BLaER1 (cell line): ENCODE measurements at regions not wholly inside any gene's neighbourhood (a gene's known extent, or its start where the extent isn't known, plus 50 kb on each side); places are given as distances from the start of the nearest gene placed in this dataset.
A peak's percentile ranks its signal among the peaks of the same experiment; 100 is the strongest.

Source experiments
- H3K27ac ChIP-seq: shearing (Covaris generic); formaldehyde crosslinking; 2 replicates; pipeline ENCODE4 v1.8.1; 2022
- H3K27me3 ChIP-seq: shearing (Covaris generic); formaldehyde crosslinking; 2 replicates; pipeline ENCODE4 v1.8.1; 2022
- H3K36me3 ChIP-seq: shearing (Covaris generic); formaldehyde crosslinking; 2 replicates; pipeline ENCODE4 v1.8.1; 2022
- H3K4me1 ChIP-seq: shearing (Covaris generic); formaldehyde crosslinking; 2 replicates; pipeline ENCODE4 v1.8.1; 2022
- H3K4me2 ChIP-seq: shearing (Covaris generic); formaldehyde crosslinking; 2 replicates; pipeline ENCODE4 v1.8.1; 2022
- H3K4me3 ChIP-seq: shearing (Covaris generic); formaldehyde crosslinking; 2 replicates; pipeline ENCODE4 v1.8.1; 2022
- H3K9ac ChIP-seq: shearing (Covaris generic); formaldehyde crosslinking; 2 replicates; pipeline ENCODE4 v1.8.1; 2022
- H3K9me3 ChIP-seq: shearing (Covaris generic); formaldehyde crosslinking; 2 replicates; pipeline ENCODE4 v1.8.1; 2022
- H4K20me1 ChIP-seq: shearing (Covaris generic); formaldehyde crosslinking; 2 replicates; pipeline ENCODE4 v1.8.1; 2022
- Cebpa-rat ChIP-seq: shearing (Covaris generic); IDR thresholded peaks from 2 replicates; pipeline ENCODE4 v1.8.1; 2022

DNA sequence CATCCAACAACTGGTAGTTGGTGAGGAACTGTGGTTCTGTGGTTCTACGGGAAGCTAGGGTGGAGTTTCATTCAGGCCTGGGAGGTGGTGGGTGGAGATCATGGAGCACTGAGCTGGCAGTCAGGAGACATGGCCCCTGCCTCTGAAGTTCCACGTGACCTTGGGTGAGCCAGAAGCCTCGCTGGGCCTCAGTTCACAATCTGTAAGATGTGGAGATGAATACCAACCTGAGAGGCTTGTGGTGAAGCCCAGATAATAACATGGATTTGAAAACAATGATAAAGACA lies 177.9 kb downstream of the MACROH2A1 start:
- H3K27me3 ChIP-seq = no peaks in the 10 kb centered on the region
- no peaks in the 10 kb centered on the region for H4K20me1 ChIP-seq
- 0 out of 2 replicates have a peak overlapping the region, but pooled peaks have one; percentile 5 for H3K27ac ChIP-seq
- no peak overlapping the region for H3K9ac ChIP-seq
- TF ChIP-seq Cebpa-rat = no peak
- H3K4me2 ChIP-seq = peak overlapping the region; percentile 42
- peaks cover 59% of the 10 kb centered on the region for H3K4me1 ChIP-seq
- no peak overlapping the region for H3K4me3 ChIP-seq
- H3K9me3 ChIP-seq = no peaks in the 10 kb centered on the region
- no peaks in the 10 kb centered on the region for H3K36me3 ChIP-seq

GRCh38 chr5:135220394-135221186 lies 178.4 kb downstream of the MACROH2A1 start:
- Histone ChIP-seq H4K20me1 (no peaks in the 10 kb centered on the region), H3K9me3 (no peaks in the 10 kb centered on the region), H3K4me2 (peak overlapping the region; percentile 42), H3K4me1 (peaks cover 59% of the 10 kb centered on the region), H3K27ac (peak overlapping the region; percentile 47), H3K9ac (no peak overlapping the region), H3K36me3 (no peaks in the 10 kb centered on the region), H3K27me3 (no peaks in the 10 kb centered on the region), H3K4me3 (no peak overlapping the region)
- TF ChIP-seq Cebpa-rat = no peak

- Histone ChIP-seq H3K4me3 (no peak overlapping the region), H3K36me3 (no peaks in the 10 kb centered on the region), H3K4me1 (peaks cover 59% of the 10 kb centered on the region), H4K20me1 (no peaks in the 10 kb centered on the region), H3K9ac (no peak overlapping the region), H3K4me2 (peak overlapping the region; percentile 42; the same call in 1 of the 2 replicates), H3K27me3 (no peaks in the 10 kb centered on the region), H3K27ac (peak overlapping the region; percentile 47; the same call in 1 of the 2 replicates), H3K9me3 (no peaks in the 10 kb centered on the region)
- no peak for TF ChIP-seq Cebpa-rat
These were observed 179.2 kb downstream of the MACROH2A1 start for GRCh38 chr5:135219868-135220267.

- Histone ChIP-seq H3K9ac (no peak overlapping the region), H3K36me3 (no peaks in the 10 kb centered on the region), H3K27ac (no peak overlapping the region), H3K4me2 (no peak overlapping the region), H4K20me1 (no peaks in the 10 kb centered on the region), H3K9me3 (no peaks in the 10 kb centered on the region), H3K4me1 (peaks cover 54% of the 10 kb centered on the region), H3K4me3 (no peak overlapping the region), H3K27me3 (no peaks in the 10 kb centered on the region)
- TF ChIP-seq Cebpa-rat = no peak
These were observed 180.1 kb downstream of the MACROH2A1 start for GRCh38 chr5:135218790-135219568.

DNA sequence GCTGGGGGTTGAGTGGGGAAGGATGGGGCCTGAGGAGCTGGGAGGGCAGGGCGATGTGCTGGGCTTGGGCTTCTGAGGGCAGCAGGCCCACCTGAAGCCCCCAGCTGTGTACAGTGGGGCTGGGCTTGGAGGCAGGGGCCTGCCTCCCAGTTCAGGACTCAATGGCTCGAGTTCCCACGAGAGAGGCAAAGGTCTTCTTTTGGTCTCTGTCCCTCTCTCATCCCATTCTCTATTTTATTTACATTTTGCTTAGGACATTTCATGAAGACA lies 180.6 kb downstream of the MACROH2A1 start:
- Histone ChIP-seq H3K27ac (no peak overlapping the region), H3K4me1 (peaks cover 54% of the 10 kb centered on the region), H3K9me3 (no peaks in the 10 kb centered on the region), H3K27me3 (no peaks in the 10 kb centered on the region), H3K36me3 (no peaks in the 10 kb centered on the region), H4K20me1 (no peaks in the 10 kb centered on the region), H3K9ac (no peak overlapping the region), H3K4me3 (no peak overlapping the region), H3K4me2 (no peak overlapping the region)
- TF ChIP-seq Cebpa-rat = no peak

DNA sequence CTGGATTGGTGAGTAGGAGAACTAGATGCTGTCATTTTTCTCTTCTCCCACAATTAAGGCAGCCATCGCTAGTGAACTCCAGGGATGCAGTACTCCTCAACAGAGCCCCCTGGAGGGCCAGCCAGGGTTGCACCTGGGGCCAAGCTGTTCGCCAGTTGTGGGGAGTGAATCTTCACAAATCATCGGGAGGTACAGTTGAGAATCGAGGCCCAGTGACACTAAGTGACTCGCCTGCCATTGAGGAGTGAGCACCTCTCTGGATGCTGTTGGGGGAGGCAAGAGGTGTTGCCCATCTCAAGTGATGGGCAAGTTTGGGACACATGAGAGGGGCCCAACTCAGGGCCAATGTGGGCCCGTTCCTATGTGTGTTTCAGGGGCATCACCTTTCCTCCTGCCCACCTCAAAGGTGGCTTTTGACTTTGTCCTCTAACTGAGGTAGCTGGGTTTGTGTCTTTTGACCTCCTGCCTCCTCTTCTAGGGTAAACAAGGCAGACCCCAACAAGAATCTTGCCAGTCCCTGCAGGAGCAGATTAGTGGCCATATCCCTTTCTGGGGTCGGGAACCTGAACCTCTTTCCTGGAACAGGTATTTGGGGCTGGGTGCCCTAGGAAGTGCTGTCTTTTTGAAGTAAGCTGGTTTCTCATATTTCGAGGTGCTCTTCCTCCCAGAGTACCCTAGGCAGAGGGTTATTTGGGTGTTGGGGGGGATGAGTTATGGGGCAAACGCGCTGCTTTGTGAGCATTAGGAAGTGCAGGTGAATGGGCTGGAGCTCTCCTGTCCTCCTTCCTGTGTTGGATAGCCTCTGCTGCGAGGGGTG lies 181.2 kb downstream of the MACROH2A1 start:
- no peak overlapping the region for H3K27ac ChIP-seq
- H3K4me1 ChIP-seq = peaks cover 54% of the 10 kb centered on the region
- no peak overlapping the region for H3K4me2 ChIP-seq
- H3K36me3 ChIP-seq = no peaks in the 10 kb centered on the region
- H4K20me1 ChIP-seq = no peaks in the 10 kb centered on the region
- H3K9me3 ChIP-seq = no peaks in the 10 kb centered on the region
- no peak overlapping the region for H3K4me3 ChIP-seq
- no peak overlapping the region for H3K9ac ChIP-seq
- no peak for TF ChIP-seq Cebpa-rat
- no peaks in the 10 kb centered on the region for H3K27me3 ChIP-seq

- no peak overlapping the region for H3K9ac ChIP-seq
- no peak overlapping the region for H3K4me3 ChIP-seq
- H3K9me3 ChIP-seq = no peaks in the 10 kb centered on the region
- H4K20me1 ChIP-seq = no peaks in the 10 kb centered on the region
- no peaks in the 10 kb centered on the region for H3K27me3 ChIP-seq
- no peak overlapping the region for H3K27ac ChIP-seq
- no peak overlapping the region for H3K4me2 ChIP-seq
- TF ChIP-seq Cebpa-rat = no peak
- H3K36me3 ChIP-seq = no peaks in the 10 kb centered on the region
- peaks cover 62% of the 10 kb centered on the region for H3K4me1 ChIP-seq
These were observed 182.3 kb downstream of the MACROH2A1 start for GRCh38 chr5:135216471-135217343.

DNA sequence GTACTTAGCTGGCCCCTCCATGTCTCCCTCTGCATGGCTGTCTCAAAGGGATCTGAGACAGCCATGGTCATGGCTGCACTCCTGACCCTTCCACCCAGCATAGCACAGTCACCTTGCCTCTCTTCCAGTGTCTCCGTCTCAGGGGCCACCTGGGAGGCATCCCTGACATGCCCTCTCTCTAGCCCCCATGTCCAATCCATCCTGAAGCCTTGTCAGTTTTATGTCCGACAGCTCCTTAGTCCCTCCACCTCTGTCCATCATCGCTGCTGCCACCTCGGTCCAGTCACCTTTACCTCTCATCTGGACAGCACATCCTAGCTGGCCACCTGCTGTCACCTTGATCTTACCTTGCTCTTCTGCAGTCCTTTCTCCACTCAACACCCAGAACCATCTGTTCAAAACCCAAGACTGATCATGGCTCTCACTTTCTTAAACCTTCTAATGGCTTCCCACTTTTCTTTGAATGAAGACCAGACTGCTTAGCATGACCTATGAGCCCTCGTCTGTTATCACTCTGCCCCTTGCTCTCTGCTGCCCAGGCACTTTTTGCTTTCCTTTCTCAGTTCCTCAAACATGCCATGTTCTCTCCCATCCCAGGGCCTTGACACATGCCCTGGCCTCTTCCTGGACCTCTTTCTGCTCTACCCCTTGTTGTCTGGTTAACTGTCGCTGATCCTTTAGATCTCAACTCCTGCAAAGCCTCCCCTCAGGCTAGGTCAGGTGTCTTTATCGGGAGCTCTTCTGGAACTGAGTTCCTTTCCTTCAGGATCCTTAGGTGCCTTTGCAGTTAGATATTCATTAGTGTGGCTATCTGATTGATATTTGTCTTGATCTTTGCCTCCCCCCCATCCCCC lies 181.8 kb upstream of the PITX1 start:
- H4K20me1 ChIP-seq = no peaks in the 10 kb centered on the region
- peak overlapping the region; percentile 35 for H3K4me2 ChIP-seq
- H3K9me3 ChIP-seq = no peaks in the 10 kb centered on the region
- TF ChIP-seq Cebpa-rat = no peak
- no peak overlapping the region for H3K9ac ChIP-seq
- no peak overlapping the region for H3K27ac ChIP-seq
- H3K36me3 ChIP-seq = no peaks in the 10 kb centered on the region
- H3K4me3 ChIP-seq = no peak overlapping the region
- peaks cover 62% of the 10 kb centered on the region for H3K4me1 ChIP-seq
- H3K27me3 ChIP-seq = no peaks in the 10 kb centered on the region
